SK-N-SH treated with all-trans-retinoic acid at 6 μM for 48 hours (cell line): ENCODE measurements at regions not wholly inside any gene's neighbourhood (a gene's known extent, or its start where the extent isn't known, plus 50 kb on each side); places are given as distances from the start of the nearest gene placed in this dataset.

Experiments used
- ARNTL ChIP-seq: fragments of 450-650 bp; formaldehyde crosslinking; IDR thresholded peaks from 2 replicates; pipeline ENCODE4 v1.5.0; 2020; ENCODE audit warnings: low read depth, mild to moderate bottlenecking, moderate library complexity, borderline replicate concordance
- BACH2 ChIP-seq: fragments of 250-450 bp; sonication (Bioruptor Pico); IDR thresholded peaks from 2 replicates; pipeline ENCODE4 v1.9.0; 2021; ENCODE audit warnings: mild to moderate bottlenecking, borderline replicate concordance
- CSDC2 ChIP-seq: fragments of 250-450 bp; sonication (Bioruptor Pico); IDR thresholded peaks from 2 replicates; pipeline ENCODE4 v1.5.0; 2020; ENCODE audit warnings: mild to moderate bottlenecking, moderate library complexity
- OSR1 ChIP-seq: fragments of 250-450 bp; sonication (Bioruptor Pico); IDR thresholded peaks from 2 replicates; pipeline ENCODE4 v1.8.0; 2022; ENCODE audit warnings: moderate library complexity, mild to moderate bottlenecking, inconsistent platforms
- POU6F1 ChIP-seq: fragments of 250-450 bp; sonication (Bioruptor Pico); IDR thresholded peaks from 2 replicates; pipeline ENCODE4 v1.8.0; 2021; ENCODE audit warnings: low read depth, mild to moderate bottlenecking, moderate library complexity, borderline replicate concordance
- RARB ChIP-seq: fragments of 250-450 bp; sonication (Bioruptor Pico); IDR thresholded peaks from 2 replicates; pipeline ENCODE4 v1.8.0; 2021; ENCODE audit warnings: mild to moderate bottlenecking, moderate library complexity
- SNAI2 ChIP-seq: fragments of 250-450 bp; sonication (Bioruptor Pico); IDR thresholded peaks from 2 replicates; pipeline ENCODE4 v1.5.0; 2020; ENCODE audit warnings: mild to moderate bottlenecking, moderate library complexity
- TCF4 ChIP-seq: fragments of 250-450 bp; sonication (Bioruptor Pico); IDR thresholded peaks from 2 replicates; pipeline ENCODE4 v1.8.0; 2021; ENCODE audit warnings: mild to moderate bottlenecking, moderate library complexity, borderline replicate concordance
- ZFP3 ChIP-seq: fragments of 250-450 bp; sonication (Bioruptor Pico); IDR thresholded peaks from 2 replicates; pipeline ENCODE4 v1.5.0; 2020; ENCODE audit warnings: mild to moderate bottlenecking, moderate library complexity
- ZNF8 ChIP-seq: fragments of 450-650 bp; formaldehyde crosslinking; IDR thresholded peaks from 2 replicates; pipeline ENCODE4 v1.5.0; 2020; ENCODE audit warnings: mild to moderate bottlenecking, moderate library complexity

- TF ChIP-seq OSR1 (CRISPR knock-in tag) = no peak
- TF ChIP-seq POU6F1 = no peak
- no peak for TF ChIP-seq BACH2
- TF ChIP-seq SNAI2 (CRISPR knock-in tag) = no peak
- no peak for TF ChIP-seq CSDC2 (CRISPR knock-in tag)
- no peak for TF ChIP-seq ZNF8
- no peak for TF ChIP-seq RARB (CRISPR knock-in tag)
- no peak for TF ChIP-seq TCF4 (CRISPR knock-in tag)
- no peak for TF ChIP-seq ARNTL (CRISPR knock-in tag)
- TF ChIP-seq ZFP3 (CRISPR knock-in tag) = no peak
Measured at GRCh38 chr20:47428164-47428563, 71.7 kb upstream of the ZMYND8 start.
